Thoracic aorta (tissue), 2 donors: ENCODE measurements at regions not wholly inside any gene's neighbourhood (a gene's known extent, or its start where the extent isn't known, plus 50 kb on each side); places are given as distances from the start of the nearest gene placed in this dataset.

Experiments used
- ATAC-seq: fragments of 150-250 bp; one replicate; pipeline ENCODE4 v1.8.0; 2017; ENCODE audit warnings: low read depth; ENCODE audit not compliant: insufficient number of reproducible peaks, low FRiP score
- DNase-seq: peaks from one replicate; pipeline ENCODE4 v3.0.0-alpha.2; 2020; ENCODE audit warnings: low spot score
- H3K27ac ChIP-seq, 2 donors: fragments of 200-600 bp; sonication (generic); 1 replicate in 1 of 2; 2 replicates in 1 of 2; pipeline ENCODE4 v1.5.1; 2016; ENCODE audit warnings: mild to moderate bottlenecking in 2 of 2, moderate library complexity in 2 of 2
- H3K27me3 ChIP-seq: fragments of 200-600 bp; sonication (generic); replicated peaks from 2 replicates; pipeline ENCODE4 v1.6.0; 2016; ENCODE audit warnings: mild to moderate bottlenecking; ENCODE audit not compliant: insufficient read depth
- H3K36me3 ChIP-seq: fragments of 200-600 bp; sonication (generic); one replicate; pipeline ENCODE4 v1.5.1; 2016
- H3K4me1 ChIP-seq, 2 donors: fragments of 200-600 bp; sonication (generic); 1 replicate in 1 of 2; 2 replicates in 1 of 2; pipeline versions ENCODE4 v1.5.1 to v1.6.0; 2016; ENCODE audit warnings: low read depth in 2 of 2, mild to moderate bottlenecking in 1 of 2; ENCODE audit not compliant: control insufficient read depth in 1 of 2
- H3K4me3 ChIP-seq: fragments of 200-600 bp; sonication (generic); 2 replicates; pipeline ENCODE4 v1.5.1; 2016; ENCODE audit warnings: mild to moderate bottlenecking
- H3K9me3 ChIP-seq: fragments of 200-600 bp; sonication (generic); 2 replicates; pipeline ENCODE4 v1.5.1; 2016
- CTCF ChIP-seq: fragments of 200-600 bp; sonication (generic); IDR thresholded peaks from one replicate; pipeline ENCODE4 v1.5.1; 2019; ENCODE audit warnings: antibody characterized with exemption

- no peak for ATAC-seq
- Histone ChIP-seq H3K4me1 (no peaks in the 10 kb centered on the region), H3K4me3 (no peak overlapping the region), H3K36me3 (no peaks in the 10 kb centered on the region), H3K27me3 (no peaks in the 10 kb centered on the region), H3K27ac (no peak overlapping the region), H3K9me3 (no peaks in the 10 kb centered on the region)
- DNase-seq = no peak
- no peak for TF ChIP-seq CTCF
These were observed 245.0 kb upstream of the NPY start for GRCh38 chr7:24038993-24039392.

- H3K27me3 ChIP-seq = no peaks in the 10 kb centered on the region
- no peak for DNase-seq
- TF ChIP-seq CTCF = no peak
- no peak overlapping the region for H3K27ac ChIP-seq
- no peak for ATAC-seq
- no peaks in the 10 kb centered on the region for H3K9me3 ChIP-seq
- H3K4me3 ChIP-seq = no peak overlapping the region
- H3K4me1 ChIP-seq = no peaks in the 10 kb centered on the region
- H3K36me3 ChIP-seq = no peaks in the 10 kb centered on the region
These were observed 243.9 kb upstream of the NPY start for GRCh38 chr7:24039991-24040624.

GRCh38 chr7:24042028-24042427, 242.0 kb upstream of the NPY start:
- TF ChIP-seq CTCF = no peak
- no peaks in the 10 kb centered on the region for H3K36me3 ChIP-seq
- H3K4me1 ChIP-seq = no peaks in the 10 kb centered on the region
- no peak for DNase-seq
- no peaks in the 10 kb centered on the region for H3K27me3 ChIP-seq
- H3K27ac ChIP-seq = no peak overlapping the region
- no peak for ATAC-seq
- H3K4me3 ChIP-seq = no peak overlapping the region
- H3K9me3 ChIP-seq = no peaks in the 10 kb centered on the region

- ATAC-seq (no peak), DNase-seq (no peak)
- H3K4me3 ChIP-seq = no peak overlapping the region
- no peak for TF ChIP-seq CTCF
- no peaks in the 10 kb centered on the region for H3K27me3 ChIP-seq
- H3K4me1 ChIP-seq = no peaks in the 10 kb centered on the region
- no peaks in the 10 kb centered on the region for H3K9me3 ChIP-seq
- no peak overlapping the region for H3K27ac ChIP-seq
- H3K36me3 ChIP-seq = no peaks in the 10 kb centered on the region
These were observed 234.7 kb upstream of the NPY start for GRCh38 chr7:24049296-24049695.

- no peak overlapping the region for H3K4me3 ChIP-seq
- H3K27me3 ChIP-seq = no peaks in the 10 kb centered on the region
- H3K36me3 ChIP-seq = no peaks in the 10 kb centered on the region
- H3K27ac ChIP-seq = no peak overlapping the region
- no peaks in the 10 kb centered on the region for H3K9me3 ChIP-seq
- no peak for DNase-seq
- H3K4me1 ChIP-seq = no peaks in the 10 kb centered on the region
- no peak for TF ChIP-seq CTCF
- ATAC-seq = no peak
These were observed 232.9 kb upstream of the NPY start for GRCh38 chr7:24050991-24051560.
